Activated T-helper 17 cell treated with anti-CD3 and anti-CD28 coated beads, Interleukin-2, amount 50 U/mL, for 72 hours (primary cell): ENCODE measurements at regions not wholly inside any gene's neighbourhood (a gene's known extent, or its start where the extent isn't known, plus 50 kb on each side); places are given as distances from the start of the nearest gene placed in this dataset.
"Not testable (repeated sequence)": the region's sequence is repeated elsewhere in the genome, so short reads cannot be mapped to it uniquely, and the experiment has no call there.

Experiments
- ATAC-seq: fragments of 150-1000 bp; cut with Tn5 transposase; replicated peaks from 2 replicates; pipeline ENCODE4 v1.10.0; 2021; ENCODE audit warnings: mild to moderate bottlenecking, moderate library complexity
- H3K27ac Mint-ChIP-seq: one replicate; pipeline ENCODE4 v1.8.0; 2022; ENCODE audit warnings: mixed read lengths
- H3K27me3 Mint-ChIP-seq: one replicate; pipeline ENCODE4 v1.8.0; 2022; ENCODE audit warnings: mixed read lengths
- H3K36me3 Mint-ChIP-seq: one replicate; pipeline ENCODE4 v1.8.0; 2022; ENCODE audit warnings: low read depth, mild to moderate bottlenecking, mixed read lengths
- H3K4me1 Mint-ChIP-seq: one replicate; pipeline ENCODE4 v1.8.0; 2022; ENCODE audit warnings: mixed read lengths
- H3K4me3 Mint-ChIP-seq: one replicate; pipeline ENCODE4 v1.8.0; 2022; ENCODE audit warnings: mild to moderate bottlenecking, mixed read lengths
- H3K9me3 Mint-ChIP-seq: one replicate; pipeline ENCODE4 v1.8.0; 2022; ENCODE audit warnings: mixed read lengths

- no peak for ATAC-seq
- H3K4me1 Mint-ChIP-seq, result no peaks in the 10 kb centered on the region
- H3K4me3 Mint-ChIP-seq, result no peak overlapping the region
- H3K9me3 Mint-ChIP-seq, result no peaks in the 10 kb centered on the region
- H3K36me3 Mint-ChIP-seq, result no peaks in the 10 kb centered on the region
- peaks cover 3% of the 10 kb centered on the region for H3K27me3 Mint-ChIP-seq
- no peak overlapping the region for H3K27ac Mint-ChIP-seq
These were observed 243.7 kb upstream of the DPYD start for GRCh38 chr1:98164509-98164908.

DNA sequence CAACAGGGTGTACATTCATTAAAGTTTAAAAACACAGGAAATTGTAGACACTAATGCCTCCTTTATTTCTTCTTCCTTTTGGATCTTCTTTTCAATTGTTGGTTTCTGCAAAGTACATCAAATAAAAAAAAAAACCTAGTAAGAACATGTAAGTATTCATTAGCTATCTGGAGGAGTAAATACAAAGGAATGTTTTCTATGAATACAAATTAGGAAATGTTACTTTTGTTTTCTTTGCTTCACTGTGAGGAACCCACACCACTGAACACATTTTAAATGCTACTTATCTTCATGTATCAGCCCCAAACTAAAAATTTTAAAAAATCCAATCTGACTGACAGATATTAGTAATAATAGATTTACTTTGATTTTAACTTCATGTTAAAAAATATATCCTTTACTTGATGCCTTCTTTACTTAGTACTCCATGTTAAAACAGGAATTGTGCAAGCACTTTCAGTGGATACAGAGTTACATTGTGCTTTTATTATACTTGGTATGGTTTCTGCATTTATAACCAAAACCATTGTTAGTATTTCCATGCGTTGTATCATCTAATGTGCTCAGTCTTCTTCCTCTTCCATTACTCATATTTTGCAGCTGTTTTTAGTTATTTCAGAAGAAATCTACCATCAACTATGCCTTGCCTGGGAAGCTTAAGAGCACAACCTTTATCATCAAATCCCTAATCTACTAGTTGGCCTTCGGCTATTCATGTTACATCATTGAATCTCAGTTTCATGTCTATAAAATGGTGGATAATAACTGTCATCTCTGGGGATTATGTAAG lies 236.9 kb upstream of the DPYD start:
- no peak overlapping the region for H3K27ac Mint-ChIP-seq
- H3K4me3 Mint-ChIP-seq, result no peak overlapping the region
- no peaks in the 10 kb centered on the region for H3K9me3 Mint-ChIP-seq
- H3K36me3 Mint-ChIP-seq, result no peaks in the 10 kb centered on the region
- no peaks in the 10 kb centered on the region for H3K4me1 Mint-ChIP-seq
- ATAC-seq, result no peak
- H3K27me3 Mint-ChIP-seq, result no peaks in the 10 kb centered on the region

- H3K4me1 Mint-ChIP-seq, result no peaks in the 10 kb centered on the region
- H3K36me3 Mint-ChIP-seq, result no peaks in the 10 kb centered on the region
- ATAC-seq, result no peak
- no peak overlapping the region for H3K4me3 Mint-ChIP-seq
- H3K27me3 Mint-ChIP-seq, result no peaks in the 10 kb centered on the region
- peaks cover 20% of the 10 kb centered on the region for H3K9me3 Mint-ChIP-seq
- H3K27ac Mint-ChIP-seq, result no peak overlapping the region
These were observed 226.4 kb upstream of the DPYD start for GRCh38 chr1:98147280-98147679.

DNA sequence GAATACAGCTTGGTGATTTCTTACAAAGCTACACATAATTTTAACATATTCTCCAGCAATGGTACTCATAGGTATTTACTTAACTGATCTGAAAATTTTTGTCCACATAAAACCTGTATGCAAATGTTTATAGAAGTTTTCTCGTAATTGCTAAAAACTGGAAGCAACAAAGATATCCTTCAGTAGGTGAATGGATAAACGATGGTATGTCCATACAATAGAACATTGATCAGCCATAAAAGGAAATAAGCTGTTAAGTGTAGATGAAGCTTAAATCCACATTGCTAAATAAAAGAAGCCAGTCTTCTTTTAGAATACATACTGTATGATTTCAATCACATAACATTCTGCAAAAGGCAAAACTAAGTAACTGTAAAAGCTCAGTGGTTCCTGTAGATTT lies 224.8 kb upstream of the DPYD start:
- H3K27ac Mint-ChIP-seq, result no peak overlapping the region

GRCh38 chr1:98143403-98143802 lies 222.6 kb upstream of the DPYD start:
- peaks cover 4% of the 10 kb centered on the region for H3K9me3 Mint-ChIP-seq

More for the DNA sequence above, 224.8 kb upstream of the DPYD start:
- H3K36me3 Mint-ChIP-seq, result no peaks in the 10 kb centered on the region
- H3K4me3 Mint-ChIP-seq, result no peak overlapping the region
- ATAC-seq, result no peak
- peaks cover 8% of the 10 kb centered on the region for H3K9me3 Mint-ChIP-seq
- no peaks in the 10 kb centered on the region for H3K4me1 Mint-ChIP-seq
- peaks cover 3% of the 10 kb centered on the region for H3K27me3 Mint-ChIP-seq

GRCh38 chr1:98133131-98133530 lies 212.3 kb upstream of the DPYD start:
- ATAC-seq, result no peak
- no peak overlapping the region for H3K27ac Mint-ChIP-seq
- H3K4me1 Mint-ChIP-seq, result no peaks in the 10 kb centered on the region
- no peaks in the 10 kb centered on the region for H3K9me3 Mint-ChIP-seq
- H3K4me3 Mint-ChIP-seq, result no peak overlapping the region
- H3K36me3 Mint-ChIP-seq, result no peaks in the 10 kb centered on the region
- peaks cover 3% of the 10 kb centered on the region for H3K27me3 Mint-ChIP-seq

More at GRCh38 chr1:98143403-98143802, 222.6 kb upstream of the DPYD start:
- H3K27me3 Mint-ChIP-seq, result peaks cover 3% of the 10 kb centered on the region
- no peaks in the 10 kb centered on the region for H3K36me3 Mint-ChIP-seq
- no peak for ATAC-seq
- no peaks in the 10 kb centered on the region for H3K4me1 Mint-ChIP-seq
- no peak overlapping the region for H3K4me3 Mint-ChIP-seq
- H3K27ac Mint-ChIP-seq, result no peak overlapping the region

- H3K27ac Mint-ChIP-seq, result no peak overlapping the region
- H3K4me1 Mint-ChIP-seq, result no peaks in the 10 kb centered on the region
- no peak for ATAC-seq
- H3K36me3 Mint-ChIP-seq, result no peaks in the 10 kb centered on the region
- H3K27me3 Mint-ChIP-seq, result peaks cover 5% of the 10 kb centered on the region
- H3K4me3 Mint-ChIP-seq, result no peak overlapping the region
- no peaks in the 10 kb centered on the region for H3K9me3 Mint-ChIP-seq
These were observed 209.6 kb upstream of the DPYD start for GRCh38 chr1:98130408-98130807.

DNA sequence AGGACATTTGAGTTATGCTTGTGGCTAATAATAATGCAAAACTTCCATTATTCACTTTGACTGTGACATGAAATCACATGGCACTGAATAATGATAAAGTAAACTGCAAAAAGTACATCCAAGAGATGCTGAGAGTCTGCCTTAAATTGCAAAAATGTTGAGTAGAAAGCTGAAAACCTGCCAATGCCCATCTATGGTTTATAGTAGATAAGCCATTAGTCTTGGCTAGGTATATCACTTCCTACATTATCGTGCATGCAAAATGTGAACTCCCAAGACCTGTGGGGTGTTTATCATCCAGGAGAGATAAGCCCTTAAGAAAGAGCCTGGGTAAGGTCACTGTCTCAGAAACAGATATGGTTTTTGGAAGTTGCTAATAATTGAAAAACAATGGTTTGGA lies 208.7 kb upstream of the DPYD start:
- no peaks in the 10 kb centered on the region for H3K4me1 Mint-ChIP-seq
- no peak overlapping the region for H3K4me3 Mint-ChIP-seq
- H3K9me3 Mint-ChIP-seq, result no peaks in the 10 kb centered on the region
- no peak overlapping the region for H3K27ac Mint-ChIP-seq
- ATAC-seq, result no peak
- H3K27me3 Mint-ChIP-seq, result peaks cover 5% of the 10 kb centered on the region
- no peaks in the 10 kb centered on the region for H3K36me3 Mint-ChIP-seq

- Mint-ChIP-seq H3K4me3 (no peak overlapping the region), H3K4me1 (no peaks in the 10 kb centered on the region), H3K27ac (no peak overlapping the region), H3K27me3 (peaks cover 5% of the 10 kb centered on the region), H3K9me3 (no peaks in the 10 kb centered on the region), H3K36me3 (no peaks in the 10 kb centered on the region)
- ATAC-seq, result no peak
These were observed 205.9 kb upstream of the DPYD start for GRCh38 chr1:98126740-98127139.

DNA sequence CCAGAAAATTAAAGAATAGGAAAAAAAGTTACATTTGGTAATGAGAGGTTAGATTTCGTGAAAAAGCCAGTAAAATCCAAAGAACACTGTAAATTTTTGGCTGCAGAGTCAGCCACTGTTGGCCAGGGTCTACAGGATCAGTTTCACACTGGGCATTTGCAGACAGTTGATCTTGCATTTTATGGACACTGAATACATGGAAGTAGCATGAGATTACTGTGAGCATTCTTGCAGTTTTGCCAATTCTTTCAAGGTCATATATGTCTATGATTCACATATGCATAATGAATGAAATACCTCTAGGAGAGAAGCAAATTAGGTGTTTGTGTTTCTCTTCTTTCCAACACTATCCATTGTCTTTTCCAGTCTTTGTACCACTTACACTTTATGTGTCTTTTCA lies 200.8 kb upstream of the DPYD start:
- H3K4me3 Mint-ChIP-seq, result no peak overlapping the region
- no peak for ATAC-seq
- no peaks in the 10 kb centered on the region for H3K9me3 Mint-ChIP-seq
- no peaks in the 10 kb centered on the region for H3K27me3 Mint-ChIP-seq
- no peaks in the 10 kb centered on the region for H3K4me1 Mint-ChIP-seq
- no peaks in the 10 kb centered on the region for H3K36me3 Mint-ChIP-seq
- no peak overlapping the region for H3K27ac Mint-ChIP-seq

DNA sequence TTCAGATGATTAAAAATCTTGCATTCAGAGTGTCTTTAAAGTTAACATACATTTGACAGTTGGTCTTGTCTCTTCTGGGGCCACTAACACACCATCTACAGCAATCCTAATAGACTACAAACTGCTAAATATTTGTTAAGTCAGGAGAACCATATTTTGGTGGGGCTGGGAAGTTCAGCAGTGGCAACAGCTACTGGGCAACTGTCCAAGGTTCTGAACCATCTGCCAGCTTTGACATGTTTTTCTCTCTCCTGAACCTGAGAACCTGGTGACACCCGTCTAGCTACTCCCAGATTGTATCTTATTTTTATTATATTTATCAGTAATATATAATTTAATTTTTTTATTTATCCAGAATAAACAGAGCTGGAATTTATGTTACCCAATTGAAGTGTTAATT lies 199.0 kb upstream of the DPYD start:
- H3K27me3 Mint-ChIP-seq, result no peaks in the 10 kb centered on the region
- H3K4me1 Mint-ChIP-seq, result no peaks in the 10 kb centered on the region
- no peak for ATAC-seq
- H3K27ac Mint-ChIP-seq, result no peak overlapping the region
- H3K9me3 Mint-ChIP-seq, result no peaks in the 10 kb centered on the region
- H3K4me3 Mint-ChIP-seq, result no peak overlapping the region
- H3K36me3 Mint-ChIP-seq, result no peaks in the 10 kb centered on the region

DNA sequence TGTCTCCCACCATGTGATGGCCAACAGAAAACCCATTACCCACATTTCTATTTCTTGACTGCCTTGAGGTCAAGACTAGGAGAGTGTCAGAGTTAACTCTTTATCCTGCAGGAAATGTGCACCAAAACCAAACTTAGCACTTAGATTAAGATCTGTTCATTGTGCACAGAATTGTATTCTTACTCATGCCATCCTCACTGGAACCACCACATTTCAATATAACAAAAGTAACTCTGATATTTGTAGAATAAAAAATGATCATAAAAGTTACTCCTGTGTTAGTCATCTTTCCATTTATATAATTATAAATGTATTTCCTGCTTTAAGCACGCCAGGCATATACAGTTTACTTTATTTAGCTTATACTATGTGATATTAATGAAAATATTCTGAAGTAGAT lies 193.0 kb upstream of the DPYD start:
- no peak for ATAC-seq
- Mint-ChIP-seq H3K4me3 (no peak overlapping the region), H3K36me3 (no peaks in the 10 kb centered on the region), H3K27ac (no peak overlapping the region), H3K27me3 (no peaks in the 10 kb centered on the region), H3K9me3 (no peaks in the 10 kb centered on the region), H3K4me1 (no peaks in the 10 kb centered on the region)

- peaks cover 4% of the 10 kb centered on the region for H3K27me3 Mint-ChIP-seq
These were observed 191.8 kb upstream of the DPYD start for GRCh38 chr1:98112626-98113025.

GRCh38 chr1:98110674-98111073 lies 189.8 kb upstream of the DPYD start:
- H3K4me3 Mint-ChIP-seq, result no peak overlapping the region
- no peak for ATAC-seq
- no peaks in the 10 kb centered on the region for H3K4me1 Mint-ChIP-seq
- H3K9me3 Mint-ChIP-seq, result peaks cover 21% of the 10 kb centered on the region
- H3K27me3 Mint-ChIP-seq, result peaks cover 4% of the 10 kb centered on the region
- H3K36me3 Mint-ChIP-seq, result no peaks in the 10 kb centered on the region
- no peak overlapping the region for H3K27ac Mint-ChIP-seq

More at GRCh38 chr1:98112626-98113025, 191.8 kb upstream of the DPYD start:
- H3K9me3 Mint-ChIP-seq, result peaks cover 9% of the 10 kb centered on the region
- ATAC-seq, result no peak
- H3K4me1 Mint-ChIP-seq, result no peaks in the 10 kb centered on the region
- no peak overlapping the region for H3K4me3 Mint-ChIP-seq
- no peak overlapping the region for H3K27ac Mint-ChIP-seq
- H3K36me3 Mint-ChIP-seq, result no peaks in the 10 kb centered on the region

- ATAC-seq, H3K4me3 Mint-ChIP-seq, H3K4me1 Mint-ChIP-seq, H3K27ac Mint-ChIP-seq, H3K27me3 Mint-ChIP-seq, H3K36me3 Mint-ChIP-seq: not testable (repeated sequence)
- peaks cover 21% of the 10 kb centered on the region for H3K9me3 Mint-ChIP-seq
These were observed 187.5 kb upstream of the DPYD start for GRCh38 chr1:98108378-98108777.

- H3K36me3 Mint-ChIP-seq, result no peaks in the 10 kb centered on the region
- ATAC-seq, result no peak
- no peaks in the 10 kb centered on the region for H3K4me1 Mint-ChIP-seq
- no peak overlapping the region for H3K27ac Mint-ChIP-seq
- H3K4me3 Mint-ChIP-seq, result no peak overlapping the region
- peaks cover 6% of the 10 kb centered on the region for H3K27me3 Mint-ChIP-seq
- peaks cover 21% of the 10 kb centered on the region for H3K9me3 Mint-ChIP-seq
These were observed 186.4 kb upstream of the DPYD start for GRCh38 chr1:98107256-98107655.
